ENCODE measurements at regions not wholly inside any gene's neighbourhood (a gene's known extent, or its start where the extent isn't known, plus 50 kb on each side); places are given as distances from the start of the nearest gene placed in this dataset.

DNA sequence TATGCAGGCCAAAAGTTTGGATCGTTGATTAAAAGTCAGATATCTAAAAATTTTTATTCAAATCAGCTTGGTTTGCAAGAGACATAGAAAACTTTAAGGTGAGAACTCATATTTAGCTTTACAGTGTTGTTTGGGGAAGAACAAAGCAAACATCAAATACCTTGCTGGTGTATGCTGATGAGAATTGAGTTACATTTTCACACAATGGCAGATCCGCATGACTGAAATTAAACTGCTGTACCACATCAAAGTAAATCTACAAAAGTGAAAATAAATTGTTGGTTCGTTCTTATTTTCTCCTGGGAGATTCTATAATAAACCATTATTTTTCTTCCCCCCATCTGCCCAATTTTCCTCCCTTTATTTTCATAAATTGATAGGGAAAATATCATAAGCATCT, 198.2 kb upstream of the PCSK5 start:
- H3K9ac ChIP-seq (ENCODE audit: low read depth, low read length) = no peak overlapping the region
- H3K27ac ChIP-seq (ENCODE audit: low read length) = no peak overlapping the region
- no peaks in the 10 kb centered on the region for H3K27me3 ChIP-seq (ENCODE audit: insufficient read depth, low read length)
- no peaks in the 10 kb centered on the region for H3K4me1 ChIP-seq (ENCODE audit: insufficient read depth, low read length)
- no peaks in the 10 kb centered on the region for H3K9me3 ChIP-seq (ENCODE audit: insufficient read depth, low read depth, low read length)
- no peak overlapping the region for H3K4me3 ChIP-seq (ENCODE audit: low read length)
- H3K36me3 ChIP-seq (ENCODE audit: insufficient read depth, low read depth, low read length) = no peaks in the 10 kb centered on the region

DNA sequence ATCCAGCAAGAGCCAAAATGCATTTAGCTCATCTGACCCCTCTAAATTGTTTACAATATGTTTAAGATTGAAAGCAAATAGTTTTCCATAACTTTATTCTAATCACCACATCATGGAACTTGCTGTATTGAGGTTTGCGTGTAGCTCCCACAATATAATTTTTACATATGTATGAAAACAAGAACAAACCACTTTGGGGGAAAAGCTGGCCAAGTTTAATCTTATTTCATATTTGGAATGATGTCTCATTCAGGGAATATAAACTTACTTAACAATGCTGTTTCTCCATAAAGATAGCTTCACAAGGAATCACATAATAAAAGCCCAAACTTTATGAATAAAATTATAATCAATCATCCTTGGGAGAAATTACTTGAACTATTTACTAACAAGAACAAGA, 194.6 kb upstream of the PCSK5 start:
- Histone ChIP-seq H3K4me1 (ENCODE audit: insufficient read depth, low read length) (no peaks in the 10 kb centered on the region), H3K4me3 (ENCODE audit: low read length) (no peak overlapping the region), H3K9me3 (ENCODE audit: insufficient read depth, low read depth, low read length) (no peaks in the 10 kb centered on the region), H3K27me3 (ENCODE audit: insufficient read depth, low read length) (no peaks in the 10 kb centered on the region), H3K9ac (ENCODE audit: low read depth, low read length) (no peak overlapping the region), H3K27ac (ENCODE audit: low read length) (no peak overlapping the region), H3K36me3 (ENCODE audit: insufficient read depth, low read depth, low read length) (no peaks in the 10 kb centered on the region)

DNA sequence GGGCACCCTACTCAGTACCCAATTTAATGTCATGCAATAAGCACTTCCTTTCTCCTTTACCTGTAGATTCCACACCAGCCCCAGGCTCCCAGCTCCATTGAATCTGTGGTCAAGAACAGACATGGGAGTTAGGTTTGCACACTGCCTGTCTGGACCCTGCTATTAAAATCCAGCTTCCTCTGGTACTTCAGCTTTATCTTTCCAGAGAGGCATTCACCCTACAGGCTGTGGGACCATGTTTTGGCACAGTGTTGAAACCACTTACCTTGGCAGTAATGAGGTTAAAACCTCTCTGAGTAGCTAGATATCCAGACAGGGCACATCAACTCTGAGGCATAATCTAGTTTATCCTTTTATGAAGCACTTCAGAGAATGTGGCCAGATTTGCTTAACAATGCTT, 191.5 kb upstream of the PCSK5 start:
- H3K9me3 ChIP-seq (ENCODE audit: insufficient read depth, low read depth, low read length) = no peaks in the 10 kb centered on the region
- H3K27ac ChIP-seq (ENCODE audit: low read length) = no peak overlapping the region

DNA sequence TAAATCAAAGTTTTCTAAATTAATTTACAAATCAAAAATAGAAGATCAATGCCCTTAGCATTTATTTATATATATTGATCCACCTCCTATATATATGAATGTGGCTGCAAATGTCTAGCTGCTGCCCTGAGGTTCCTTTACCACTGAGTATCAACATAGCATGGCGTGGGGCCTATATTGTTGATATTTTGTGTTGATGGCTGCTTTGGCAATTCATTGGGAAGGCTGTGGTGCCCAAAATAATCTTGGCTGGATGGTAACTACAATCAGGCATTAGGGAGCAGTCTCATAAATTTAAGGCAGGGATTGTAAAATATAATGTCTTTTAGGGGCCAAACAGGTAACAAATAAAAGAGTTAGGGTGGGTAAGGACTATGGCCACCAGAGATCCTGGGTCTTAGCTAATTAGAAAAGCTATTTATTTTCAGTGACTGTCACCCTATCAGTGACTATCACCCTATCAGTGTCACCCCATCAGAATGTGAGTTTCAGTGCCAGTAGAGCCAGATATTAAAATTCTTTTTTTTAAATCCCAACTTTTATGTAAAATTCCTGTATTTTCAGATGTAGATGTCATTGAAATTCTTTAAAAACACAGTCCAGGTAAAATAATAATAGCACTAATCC, 190.7 kb upstream of the PCSK5 start:
- no peaks in the 10 kb centered on the region for H3K9me3 ChIP-seq (ENCODE audit: insufficient read depth, low read depth, low read length)
- no peaks in the 10 kb centered on the region for H3K36me3 ChIP-seq (ENCODE audit: insufficient read depth, low read depth, low read length)
- no peak overlapping the region for H3K9ac ChIP-seq (ENCODE audit: low read depth, low read length)
- H3K27me3 ChIP-seq (ENCODE audit: insufficient read depth, low read length) = no peaks in the 10 kb centered on the region
- H3K4me1 ChIP-seq (ENCODE audit: insufficient read depth, low read length) = no peaks in the 10 kb centered on the region
- H3K4me3 ChIP-seq (ENCODE audit: low read length) = no peak overlapping the region
- H3K27ac ChIP-seq (ENCODE audit: low read length) = no peak overlapping the region

More for the DNA sequence above, 191.5 kb upstream of the PCSK5 start:
- Histone ChIP-seq H3K36me3 (ENCODE audit: insufficient read depth, low read depth, low read length) (no peaks in the 10 kb centered on the region), H3K9ac (ENCODE audit: low read depth, low read length) (no peak overlapping the region), H3K4me3 (ENCODE audit: low read length) (no peak overlapping the region), H3K27me3 (ENCODE audit: insufficient read depth, low read length) (no peaks in the 10 kb centered on the region), H3K4me1 (ENCODE audit: insufficient read depth, low read length) (no peaks in the 10 kb centered on the region)

DNA sequence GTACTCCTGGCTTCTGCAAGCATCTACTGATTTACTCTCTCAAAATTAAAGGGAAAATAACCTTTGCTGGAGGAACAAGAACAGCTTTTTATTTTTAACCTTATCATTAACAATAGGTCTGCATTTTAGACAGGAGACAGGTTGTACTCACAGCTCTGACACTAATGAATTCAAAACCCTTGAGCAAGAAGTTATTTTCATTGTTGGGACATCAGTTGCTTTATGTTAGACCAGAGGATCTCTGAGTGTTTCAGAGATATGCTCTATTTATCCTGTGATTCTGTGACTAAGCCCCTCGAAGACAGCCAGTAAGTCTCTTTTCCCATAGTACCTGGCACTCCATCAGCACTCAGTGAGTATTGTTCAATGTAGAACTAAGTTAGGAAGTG, 190.2 kb upstream of the PCSK5 start:
- Histone ChIP-seq H3K27ac (ENCODE audit: low read length) (no peak overlapping the region), H3K27me3 (ENCODE audit: insufficient read depth, low read length) (no peaks in the 10 kb centered on the region), H3K36me3 (ENCODE audit: insufficient read depth, low read depth, low read length) (no peaks in the 10 kb centered on the region), H3K4me3 (ENCODE audit: low read length) (no peak overlapping the region), H3K9ac (ENCODE audit: low read depth, low read length) (no peak overlapping the region), H3K9me3 (ENCODE audit: insufficient read depth, low read depth, low read length) (no peaks in the 10 kb centered on the region), H3K4me1 (ENCODE audit: insufficient read depth, low read length) (no peaks in the 10 kb centered on the region)

DNA sequence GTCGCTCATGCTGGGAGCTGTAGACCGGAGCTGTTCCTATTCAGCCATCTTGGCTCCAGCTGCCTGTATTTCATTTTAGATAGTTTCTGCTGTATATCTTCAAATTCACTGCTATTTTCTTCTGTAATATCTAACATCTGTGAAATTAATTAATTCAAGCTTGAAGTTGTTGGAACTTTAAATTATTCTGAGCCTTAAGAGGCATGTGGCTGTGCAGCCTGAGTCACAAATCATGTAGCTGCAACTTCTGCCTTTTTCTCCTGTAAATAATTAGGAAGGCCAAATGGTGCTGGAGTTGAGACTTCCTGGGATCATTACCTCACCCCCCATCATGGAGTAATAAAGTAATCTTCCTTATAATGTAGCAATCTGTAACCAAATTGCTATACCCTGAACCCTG, 183.3 kb upstream of the PCSK5 start:
- no peak overlapping the region for H3K27ac ChIP-seq (ENCODE audit: low read length)
- no peak overlapping the region for H3K4me3 ChIP-seq (ENCODE audit: low read length)
- peaks cover 3% of the 10 kb centered on the region; the same call in 1 of the 2 replicates for H3K4me1 ChIP-seq (ENCODE audit: insufficient read depth, low read length)

DNA sequence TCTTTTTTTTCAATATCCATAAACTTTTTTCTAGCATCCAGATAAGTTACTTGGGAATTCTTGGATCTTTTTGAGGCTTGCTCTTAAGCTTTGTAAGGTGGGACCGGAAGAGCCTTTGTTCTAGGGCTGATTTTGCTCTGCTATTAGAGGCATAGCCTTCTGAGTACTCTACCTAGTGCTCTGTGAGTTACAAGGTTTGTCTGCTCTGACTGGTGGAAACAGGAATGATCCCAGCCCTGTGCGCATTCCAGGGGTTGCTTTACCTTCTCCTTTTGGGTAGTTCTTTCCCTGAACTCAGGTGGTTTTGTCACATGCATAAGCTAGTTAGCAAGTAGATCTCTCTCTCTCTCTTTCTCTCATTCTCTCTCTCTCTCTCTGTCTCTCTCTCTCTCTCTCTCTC, 180.8 kb upstream of the PCSK5 start:
- Histone ChIP-seq H3K4me3 (ENCODE audit: low read length) (no peak overlapping the region), H3K27me3 (ENCODE audit: insufficient read depth, low read length) (no peaks in the 10 kb centered on the region), H3K36me3 (ENCODE audit: insufficient read depth, low read depth, low read length) (no peaks in the 10 kb centered on the region), H3K9ac (ENCODE audit: low read depth, low read length) (no peak overlapping the region), H3K4me1 (ENCODE audit: insufficient read depth, low read length) (peaks cover 3% of the 10 kb centered on the region; the same call in 1 of the 2 replicates), H3K27ac (ENCODE audit: low read length) (no peak overlapping the region), H3K9me3 (ENCODE audit: insufficient read depth, low read depth, low read length) (peaks cover 5% of the 10 kb centered on the region; the same call in 1 of the 2 replicates)

More for the DNA sequence above, 183.3 kb upstream of the PCSK5 start:
- Histone ChIP-seq H3K27me3 (ENCODE audit: insufficient read depth, low read length) (no peaks in the 10 kb centered on the region), H3K36me3 (ENCODE audit: insufficient read depth, low read depth, low read length) (no peaks in the 10 kb centered on the region), H3K9ac (ENCODE audit: low read depth, low read length) (no peak overlapping the region), H3K9me3 (ENCODE audit: insufficient read depth, low read depth, low read length) (peaks cover 5% of the 10 kb centered on the region; the same call in 1 of the 2 replicates)

DNA sequence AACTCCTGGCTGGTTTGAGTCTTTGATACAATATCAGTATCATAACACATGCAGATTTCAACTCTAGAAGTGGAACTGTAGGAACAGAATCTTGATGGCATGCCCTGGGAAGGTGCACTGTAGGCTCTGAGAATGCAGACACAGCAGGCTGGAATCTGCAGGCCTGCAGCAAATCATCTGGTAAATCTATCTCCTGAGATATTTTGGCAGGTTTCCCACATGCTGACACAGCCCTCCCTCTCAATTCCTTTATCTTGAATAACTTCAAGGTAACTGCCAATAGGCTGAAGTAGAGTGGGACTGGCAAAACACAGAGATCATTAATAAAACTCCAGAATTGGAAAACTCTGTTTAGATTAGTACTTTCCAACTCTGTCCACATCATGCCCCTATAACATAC, 177.8 kb upstream of the PCSK5 start:
- Histone ChIP-seq H3K36me3 (ENCODE audit: insufficient read depth, low read depth, low read length) (no peaks in the 10 kb centered on the region), H3K9me3 (ENCODE audit: insufficient read depth, low read depth, low read length) (no peaks in the 10 kb centered on the region), H3K27ac (ENCODE audit: low read length) (no peak overlapping the region), H3K4me3 (ENCODE audit: low read length) (no peak overlapping the region), H3K4me1 (ENCODE audit: insufficient read depth, low read length) (peaks cover 3% of the 10 kb centered on the region; the same call in 1 of the 2 replicates), H3K9ac (ENCODE audit: low read depth, low read length) (no peak overlapping the region), H3K27me3 (ENCODE audit: insufficient read depth, low read length) (no peaks in the 10 kb centered on the region)

DNA sequence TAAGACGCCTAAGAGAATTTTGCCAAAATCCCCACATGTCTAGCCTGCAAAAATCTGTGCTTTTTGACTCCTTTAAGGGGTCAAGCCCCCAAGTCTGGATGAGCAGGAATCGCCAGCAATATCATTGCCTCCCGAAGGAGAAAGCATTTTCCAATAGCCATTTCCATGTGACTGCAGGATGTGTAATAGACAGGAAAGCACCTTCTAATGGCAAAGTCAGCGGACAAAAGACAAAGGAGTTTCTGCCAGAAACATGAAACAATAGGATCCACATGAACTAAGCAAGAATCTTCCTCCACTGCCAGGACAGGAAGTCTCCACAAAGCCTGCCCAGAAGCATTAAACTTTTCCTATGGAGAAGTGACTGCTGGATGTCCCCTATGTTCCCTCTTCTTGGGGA, 177.1 kb upstream of the PCSK5 start:
- Histone ChIP-seq H3K4me3 (ENCODE audit: low read length) (no peak overlapping the region), H3K27me3 (ENCODE audit: insufficient read depth, low read length) (no peaks in the 10 kb centered on the region), H3K36me3 (ENCODE audit: insufficient read depth, low read depth, low read length) (no peaks in the 10 kb centered on the region), H3K9me3 (ENCODE audit: insufficient read depth, low read depth, low read length) (no peaks in the 10 kb centered on the region), H3K4me1 (ENCODE audit: insufficient read depth, low read length) (peaks cover 3% of the 10 kb centered on the region; the same call in 1 of the 2 replicates), H3K27ac (ENCODE audit: low read length) (no peak overlapping the region), H3K9ac (ENCODE audit: low read depth, low read length) (no peak overlapping the region)

DNA sequence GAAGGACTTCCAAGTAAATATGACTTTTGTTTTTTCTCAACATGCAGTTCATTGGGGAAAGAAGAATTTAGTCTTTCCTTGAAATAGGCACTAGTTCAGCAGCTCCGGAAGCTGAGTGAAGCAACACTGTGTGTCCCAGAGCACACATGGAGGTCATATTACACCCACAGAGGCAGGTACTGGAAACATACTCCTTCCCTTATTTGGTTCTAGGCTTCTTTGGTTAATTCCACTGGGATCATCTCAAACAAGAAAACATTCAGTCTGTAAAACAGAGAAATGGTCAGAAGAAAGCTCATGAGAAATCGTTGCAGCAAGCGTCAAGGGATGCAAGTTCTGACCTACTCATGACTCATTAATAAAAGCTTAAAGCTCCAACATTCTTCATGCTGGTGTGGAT, 175.1 kb upstream of the PCSK5 start:
- H3K36me3 ChIP-seq (ENCODE audit: insufficient read depth, low read depth, low read length) = no peaks in the 10 kb centered on the region
- H3K27ac ChIP-seq (ENCODE audit: low read length) = no peak overlapping the region
- peaks cover 3% of the 10 kb centered on the region; the same call in 1 of the 2 replicates for H3K4me1 ChIP-seq (ENCODE audit: insufficient read depth, low read length)
- no peak overlapping the region for H3K4me3 ChIP-seq (ENCODE audit: low read length)
- H3K9me3 ChIP-seq (ENCODE audit: insufficient read depth, low read depth, low read length) = no peaks in the 10 kb centered on the region
- no peaks in the 10 kb centered on the region for H3K27me3 ChIP-seq (ENCODE audit: insufficient read depth, low read length)
- H3K9ac ChIP-seq (ENCODE audit: low read depth, low read length) = no peak overlapping the region

DNA sequence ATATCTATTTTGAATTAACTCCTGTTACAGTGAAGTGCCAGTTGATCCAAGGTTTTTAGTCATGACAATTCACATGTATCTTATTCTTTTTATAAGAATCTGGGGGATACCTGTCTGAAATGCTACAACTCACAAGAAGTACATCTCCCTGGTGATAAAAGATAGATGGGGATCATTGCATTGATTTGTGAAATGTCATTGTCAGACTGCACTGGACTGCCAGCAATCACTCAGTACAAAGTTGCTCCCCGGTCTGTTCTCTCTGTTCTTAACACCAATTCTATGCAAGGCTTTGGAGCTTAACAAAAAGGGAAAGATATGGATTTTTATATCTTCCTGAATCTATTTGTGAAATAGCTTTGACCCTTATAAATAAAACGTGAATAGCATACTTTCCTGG, 171.8 kb upstream of the PCSK5 start:
- no peaks in the 10 kb centered on the region for H3K36me3 ChIP-seq (ENCODE audit: insufficient read depth, low read depth, low read length)
- no peaks in the 10 kb centered on the region for H3K9me3 ChIP-seq (ENCODE audit: insufficient read depth, low read depth, low read length)
- no peak overlapping the region for H3K27ac ChIP-seq (ENCODE audit: low read length)

DNA sequence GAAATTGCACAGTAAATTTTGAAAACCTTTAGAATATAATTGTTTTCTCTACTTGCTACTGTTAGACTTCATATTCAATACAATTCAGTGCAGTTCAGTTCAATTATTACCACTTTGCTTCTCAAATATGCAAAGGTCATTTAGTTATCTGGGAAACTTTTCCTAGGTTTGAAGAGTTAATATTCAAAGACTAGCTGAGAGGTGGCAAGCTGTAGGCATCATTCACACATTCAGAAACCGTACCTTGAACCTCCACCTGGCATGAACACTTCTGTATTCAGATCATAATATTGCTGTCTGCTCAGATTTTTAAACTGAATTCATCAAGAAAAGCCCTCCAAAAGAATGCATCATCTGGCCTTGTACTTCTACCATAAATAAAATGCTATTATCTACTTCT, 162.1 kb upstream of the PCSK5 start:
- no peaks in the 10 kb centered on the region for H3K27me3 ChIP-seq (ENCODE audit: insufficient read depth, low read length)
- H3K9me3 ChIP-seq (ENCODE audit: insufficient read depth, low read depth, low read length) = no peaks in the 10 kb centered on the region
- no peak overlapping the region for H3K4me3 ChIP-seq (ENCODE audit: low read length)
- no peaks in the 10 kb centered on the region for H3K4me1 ChIP-seq (ENCODE audit: insufficient read depth, low read length)
- H3K9ac ChIP-seq (ENCODE audit: low read depth, low read length) = no peak overlapping the region
- H3K36me3 ChIP-seq (ENCODE audit: insufficient read depth, low read depth, low read length) = no peaks in the 10 kb centered on the region
- no peak overlapping the region for H3K27ac ChIP-seq (ENCODE audit: low read length)

More for the DNA sequence above, 171.8 kb upstream of the PCSK5 start:
- H3K4me3 ChIP-seq (ENCODE audit: low read length) = no peak overlapping the region
- H3K27me3 ChIP-seq (ENCODE audit: insufficient read depth, low read length) = no peaks in the 10 kb centered on the region
- H3K4me1 ChIP-seq (ENCODE audit: insufficient read depth, low read length) = no peaks in the 10 kb centered on the region
- H3K9ac ChIP-seq (ENCODE audit: low read depth, low read length) = no peak overlapping the region
